Retinal pigment epithelial cell (primary cell): ENCODE measurements at regions not wholly inside any gene's neighbourhood (a gene's known extent, or its start where the extent isn't known, plus 50 kb on each side); places are given as distances from the start of the nearest gene placed in this dataset.
"Not testable (repeated sequence)": the region's sequence is repeated elsewhere in the genome, so short reads cannot be mapped to it uniquely, and the experiment has no call there.

Experiments used
- DNase-seq: peaks from one replicate; pipeline ENCODE4 v3.0.0-alpha.2; 2010; ENCODE audit warnings: low read depth
- H3K4me3 ChIP-seq: 2 replicates; pipeline ENCODE4 v1.5.1; 2011; ENCODE audit warnings: mild to moderate bottlenecking, low read length, control low read depth, moderate library complexity
- CTCF ChIP-seq: conservative IDR thresholded peaks from 2 replicates; pipeline ENCODE4 v1.5.1; 2011; ENCODE audit warnings: low read depth, low read length, control low read depth, inconsistent platforms

GRCh38 chr3:153269730-153270129 is 107.7 kb downstream of the RAP2B start:
- no peak overlapping the region for H3K4me3 ChIP-seq
- no peak for DNase-seq
- TF ChIP-seq CTCF, result no peak

- no peak overlapping the region for H3K4me3 ChIP-seq
- no peak for TF ChIP-seq CTCF
- no peak for DNase-seq
These were observed 111.2 kb downstream of the RAP2B start for GRCh38 chr3:153273217-153273616.

GRCh38 chr3:153273767-153274435 is 111.9 kb downstream of the RAP2B start:
- TF ChIP-seq CTCF, result no peak
- DNase-seq, result no peak
- no peak overlapping the region for H3K4me3 ChIP-seq

- H3K4me3 ChIP-seq, result no peak overlapping the region
- no peak for DNase-seq
- no peak for TF ChIP-seq CTCF
These were observed 112.5 kb downstream of the RAP2B start for GRCh38 chr3:153274561-153274960.

GRCh38 chr3:153275514-153275913 is 113.5 kb downstream of the RAP2B start:
- DNase-seq, result no peak
- TF ChIP-seq CTCF, result no peak
- H3K4me3 ChIP-seq, result no peak overlapping the region

- no peak for DNase-seq
- TF ChIP-seq CTCF, result no peak
- H3K4me3 ChIP-seq, result no peak overlapping the region
These were observed 115.0 kb downstream of the RAP2B start for GRCh38 chr3:153277029-153277428.

GRCh38 chr3:153281236-153281997 is 119.4 kb downstream of the RAP2B start:
- DNase-seq, H3K4me3 ChIP-seq: not testable (repeated sequence)
